OCI-LY7 (cell line): ENCODE measurements at regions not wholly inside any gene's neighbourhood (a gene's known extent, or its start where the extent isn't known, plus 50 kb on each side); places are given as distances from the start of the nearest gene placed in this dataset.

Experiments
- CTCF ChIP-seq: fragments of 200-600 bp; sonication (generic); conservative IDR thresholded peaks from 2 replicates; pipeline ENCODE4 v1.5.1; 2014; ENCODE audit warnings: mild to moderate bottlenecking, antibody characterized with exemption, low read length, moderate library complexity, mixed read lengths
- EZH2phosphoT487 ChIP-seq: fragments of 200-600 bp; sonication (generic); IDR thresholded peaks from 2 replicates; pipeline ENCODE4 v1.6.1; 2018; ENCODE audit warnings: low read depth, borderline replicate concordance, mild to moderate bottlenecking, mixed run types, antibody characterized with exemption, low read length, moderate library complexity, mixed read lengths

GRCh38 chr3:1892459-1892858 lies 206.2 kb upstream of the CNTN4 start:
- TF ChIP-seq CTCF (no peak), EZH2phosphoT487 (no peak)
